ENCODE measurements at regions not wholly inside any gene's neighbourhood (a gene's known extent, or its start where the extent isn't known, plus 50 kb on each side); places are given as distances from the start of the nearest gene placed in this dataset.

DNA sequence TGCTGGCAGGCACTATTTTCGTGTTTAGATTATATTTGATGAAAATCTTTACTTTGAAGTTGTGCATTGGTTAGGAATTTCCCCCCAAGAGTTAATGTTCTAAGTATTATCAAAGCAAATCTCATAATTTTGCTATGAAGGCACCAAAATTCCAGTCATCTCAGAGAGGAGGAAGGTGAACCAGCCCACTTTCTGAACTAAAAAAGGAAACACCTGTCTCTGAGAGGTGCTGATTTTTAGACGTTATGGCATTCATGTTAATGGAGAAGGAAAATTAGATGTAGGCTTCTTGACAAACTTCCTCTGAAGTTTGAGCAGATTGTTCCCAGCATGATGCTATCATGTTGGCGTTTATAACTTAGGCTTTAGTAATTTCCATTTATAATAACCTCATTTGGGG, 432.9 kb upstream of the ACTBL2 start:
- TF ChIP-seq, protein P1, sequence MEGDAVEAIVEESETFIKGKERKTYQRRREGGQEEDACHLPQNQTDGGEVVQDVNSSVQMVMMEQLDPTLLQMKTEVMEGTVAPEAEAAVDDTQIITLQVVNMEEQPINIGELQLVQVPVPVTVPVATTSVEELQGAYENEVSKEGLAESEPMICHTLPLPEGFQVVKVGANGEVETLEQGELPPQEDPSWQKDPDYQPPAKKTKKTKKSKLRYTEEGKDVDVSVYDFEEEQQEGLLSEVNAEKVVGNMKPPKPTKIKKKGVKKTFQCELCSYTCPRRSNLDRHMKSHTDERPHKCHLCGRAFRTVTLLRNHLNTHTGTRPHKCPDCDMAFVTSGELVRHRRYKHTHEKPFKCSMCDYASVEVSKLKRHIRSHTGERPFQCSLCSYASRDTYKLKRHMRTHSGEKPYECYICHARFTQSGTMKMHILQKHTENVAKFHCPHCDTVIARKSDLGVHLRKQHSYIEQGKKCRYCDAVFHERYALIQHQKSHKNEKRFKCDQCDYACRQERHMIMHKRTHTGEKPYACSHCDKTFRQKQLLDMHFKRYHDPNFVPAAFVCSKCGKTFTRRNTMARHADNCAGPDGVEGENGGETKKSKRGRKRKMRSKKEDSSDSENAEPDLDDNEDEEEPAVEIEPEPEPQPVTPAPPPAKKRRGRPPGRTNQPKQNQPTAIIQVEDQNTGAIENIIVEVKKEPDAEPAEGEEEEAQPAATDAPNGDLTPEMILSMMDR (IDR thresholded peaks at IDR 0.05), result no peak
- TF ChIP-seq POLR2A (IDR thresholded peaks at IDR 0.05), result no peak
